ENCODE measurements at regions not wholly inside any gene's neighbourhood (a gene's known extent, or its start where the extent isn't known, plus 50 kb on each side); places are given as distances from the start of the nearest gene placed in this dataset.
"Not testable (repeated sequence)": the region's sequence is repeated elsewhere in the genome, so short reads cannot be mapped to it uniquely, and the experiment has no call there.

DNA sequence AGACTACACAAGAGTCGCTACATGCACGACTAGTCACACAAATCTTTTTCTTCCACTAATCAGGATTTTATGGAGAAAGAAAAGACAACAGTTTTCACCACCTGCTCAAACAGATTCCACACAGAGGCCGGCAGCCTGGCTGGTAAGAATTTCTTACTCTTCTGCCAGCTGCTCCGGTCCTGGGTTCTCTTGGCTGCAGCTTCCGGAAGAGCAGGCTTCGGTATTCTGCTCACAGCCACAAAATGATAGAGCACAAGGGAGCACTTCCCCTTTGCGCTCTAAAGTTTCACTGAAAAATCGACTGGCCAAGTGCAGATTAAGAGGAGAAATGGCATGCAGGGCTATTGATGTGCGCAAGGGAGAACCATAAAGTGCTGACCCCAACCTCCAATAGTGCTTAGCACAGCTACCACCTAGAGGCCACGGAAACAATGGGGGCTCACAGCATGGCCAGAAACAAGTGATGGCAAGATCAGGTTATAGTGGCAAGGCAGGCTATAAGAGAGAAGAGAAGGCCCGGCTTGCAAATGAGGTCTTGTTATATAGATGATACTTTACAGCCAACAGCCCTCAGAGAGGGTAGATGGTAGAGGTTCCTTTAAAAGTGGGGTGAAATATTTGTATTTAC is 114.2 kb upstream of the ACBD5 start:
- H3K9ac ChIP-seq (ENCODE audit: low read depth, low read length); H3K14ac ChIP-seq (replicated peaks; ENCODE audit: low read depth, low read length); H2AFZ ChIP-seq (replicated peaks; ENCODE audit: low read length, poor library complexity); H3K56ac ChIP-seq (ENCODE audit: extremely low read depth, insufficient read depth, low read length); POLR2A ChIA-PET (ENCODE audit: unreplicated experiment); H3K79me1 ChIP-seq (ENCODE audit: low read depth in 1 of 2, low read length in 2 of 2); H3K9me1 ChIP-seq (ENCODE audit: insufficient read depth, low read length); DNase-seq; CTCF ChIA-PET; H4K20me1 ChIP-seq (ENCODE audit: insufficient read depth, low read length); intact Hi-C loops (cut with micrococcal nuclease); H3K18ac ChIP-seq (ENCODE audit: low read depth, low read length); H2BK20ac ChIP-seq (ENCODE audit: low read depth, low read length); H4K91ac ChIP-seq (ENCODE audit: insufficient read depth, low read depth, low read length); H2AK5ac ChIP-seq (ENCODE audit: low read depth, low read length); H3K9me3 ChIP-seq (ENCODE audit: control insufficient read depth, insufficient read depth, low read length); ATAC-seq (ENCODE audit: low read depth); H3K27me3 ChIP-seq (ENCODE audit: control insufficient read depth, insufficient read depth, low read length); H3K4ac ChIP-seq (ENCODE audit: low read depth, low read length); H3K36me3 ChIP-seq (ENCODE audit: control insufficient read depth, insufficient read depth, low read length); H3K4me3 ChIP-seq (ENCODE audit: insufficient read depth, low read depth, low read length); H2BK5ac ChIP-seq (ENCODE audit: low read depth, low read length, poor library complexity, severe bottlenecking); H3K4me1 ChIP-seq (ENCODE audit: control insufficient read depth, insufficient read depth, low read length); BruUV-seq (replicated peaks); dilution Hi-C loops (cut with HindIII; ENCODE audit: low sequenced_read_pairs, unreplicated experiment); H2BK120ac ChIP-seq (ENCODE audit: low read depth, low read length); H3K27ac ChIP-seq (ENCODE audit: insufficient read depth, low read length); H2AK9ac ChIP-seq (replicated peaks; ENCODE audit: low read depth, low read length, poor library complexity); H3K23ac ChIP-seq (ENCODE audit: low read depth, low read length); H4K5ac ChIP-seq (ENCODE audit: low read depth, low read length); H3K4me2 ChIP-seq (ENCODE audit: low read depth, low read length); H4K8ac ChIP-seq (ENCODE audit: low read depth in 2 of 2, low read length in 2 of 2); H2BK15ac ChIP-seq (ENCODE audit: low read depth, low read length): not testable (repeated sequence)
- in situ Hi-C loops (cut with MboI; ENCODE audit: low sequenced_read_pairs): loop anchor here (5.0 kb wide), 1 partner anchor 462 kb away; no protein-coding TSS in a partner anchor
- no CpG with 5 or more reads among the region's 11 CpGs for WGBS, 2 experiments (ENCODE audit: extremely low coverage in 2 of 2, insufficient read length in 1 of 2)

DNA sequence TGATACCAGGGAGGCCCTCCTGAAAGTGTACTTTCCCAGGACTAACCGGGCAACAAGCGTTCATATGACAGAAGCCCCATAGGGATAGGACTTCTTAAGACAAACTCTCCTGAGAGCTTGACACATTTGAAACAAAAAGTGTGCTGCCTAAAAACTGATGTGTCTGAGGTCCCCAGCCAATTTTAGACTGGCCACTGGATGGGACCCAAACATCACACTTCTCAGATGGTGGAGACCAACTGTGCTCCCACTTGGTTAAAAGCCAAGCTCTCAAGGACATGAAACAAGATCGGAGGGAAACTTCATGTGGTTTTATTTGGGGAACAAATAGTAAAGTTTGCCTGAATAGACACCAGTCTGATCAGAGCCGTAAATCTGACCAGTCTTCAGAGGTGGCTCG is 113.5 kb upstream of the ACBD5 start:
- H3K9me3 ChIP-seq (ENCODE audit: control insufficient read depth, insufficient read depth, low read length); BruUV-seq (replicated peaks); H4K91ac ChIP-seq (ENCODE audit: insufficient read depth, low read depth, low read length); H2AK5ac ChIP-seq (ENCODE audit: low read depth, low read length); H3K14ac ChIP-seq (replicated peaks; ENCODE audit: low read depth, low read length); dilution Hi-C loops (cut with HindIII; ENCODE audit: low sequenced_read_pairs, unreplicated experiment); H3K4me2 ChIP-seq (ENCODE audit: low read depth, low read length); POLR2A ChIA-PET (ENCODE audit: unreplicated experiment); H2BK5ac ChIP-seq (ENCODE audit: low read depth, low read length, poor library complexity, severe bottlenecking); H2AFZ ChIP-seq (replicated peaks; ENCODE audit: low read length, poor library complexity); H3K56ac ChIP-seq (ENCODE audit: extremely low read depth, insufficient read depth, low read length); H3K9ac ChIP-seq (ENCODE audit: low read depth, low read length); H3K18ac ChIP-seq (ENCODE audit: low read depth, low read length); H3K4me1 ChIP-seq (ENCODE audit: control insufficient read depth, insufficient read depth, low read length); CTCF ChIA-PET; H2BK120ac ChIP-seq (ENCODE audit: low read depth, low read length); H3K36me3 ChIP-seq (ENCODE audit: control insufficient read depth, insufficient read depth, low read length); H4K5ac ChIP-seq (ENCODE audit: low read depth, low read length); H3K9me1 ChIP-seq (ENCODE audit: insufficient read depth, low read length); in situ Hi-C loops (cut with MboI; ENCODE audit: low sequenced_read_pairs); H3K4ac ChIP-seq (ENCODE audit: low read depth, low read length); H2BK20ac ChIP-seq (ENCODE audit: low read depth, low read length); H4K8ac ChIP-seq (ENCODE audit: low read depth in 2 of 2, low read length in 2 of 2); DNase-seq; H3K27me3 ChIP-seq (ENCODE audit: control insufficient read depth, insufficient read depth, low read length); ATAC-seq (ENCODE audit: low read depth); H4K20me1 ChIP-seq (ENCODE audit: insufficient read depth, low read length); H3K4me3 ChIP-seq (ENCODE audit: insufficient read depth, low read depth, low read length); H2AK9ac ChIP-seq (replicated peaks; ENCODE audit: low read depth, low read length, poor library complexity); H3K23ac ChIP-seq (ENCODE audit: low read depth, low read length); intact Hi-C loops (cut with micrococcal nuclease); H3K27ac ChIP-seq (ENCODE audit: insufficient read depth, low read length); H3K79me1 ChIP-seq (ENCODE audit: low read depth in 1 of 2, low read length in 2 of 2); H2BK15ac ChIP-seq (ENCODE audit: low read depth, low read length): not testable (repeated sequence)
- 60% methylated on average over 1 of the region's 5 CpGs; no CpG with 5 or more reads in 1 of the 2 experiments for WGBS, 2 experiments (ENCODE audit: extremely low coverage in 2 of 2, insufficient read length in 1 of 2)
